PC-9 (cell line): ENCODE measurements at regions not wholly inside any gene's neighbourhood (a gene's known extent, or its start where the extent isn't known, plus 50 kb on each side); places are given as distances from the start of the nearest gene placed in this dataset.
A peak's percentile ranks its signal among the peaks of the same experiment; 100 is the strongest.

Experiments used
- BruUV-seq: library from RNA; stranded (reverse); fragments of 400-500 nt; replicated peaks from 2 replicates; lab custom pipeline; 2021; lab: Mats Ljungman, UMichigan
- CTCF ChIA-PET: fragments of 300-600 bp; sonication (Branson Sonifier 250); formaldehyde crosslinking; loops from one replicate; lab custom pipeline; 2022; ENCODE audit warnings: antibody characterized with exemption; lab: Charles Lee
- POLR2A ChIA-PET: fragments of 300-600 bp; sonication (Branson Sonifier 250); formaldehyde crosslinking; loops from one replicate; lab custom pipeline; 2022; ENCODE audit warnings: antibody characterized with exemption; ENCODE audit not compliant: unreplicated experiment; lab: Charles Lee
- DNase-seq, 2 experiments: peaks; one replicate each; pipeline versions ENCODE4 v3.0.0 to v3.0.0-alpha.2; 2015 to 2022; ENCODE audit warnings: mixed read lengths in 1 of 2
- H2AFZ ChIP-seq: fragments of 200-600 bp; sonication (generic); 2 replicates; pipeline ENCODE4 v1.8.1; 2017; ENCODE audit warnings: antibody characterized with exemption
- H3F3A ChIP-seq: fragments of 200-600 bp; sonication (generic); 2 replicates; pipeline ENCODE4 v1.8.1; 2017; ENCODE audit warnings: antibody characterized with exemption, mild to moderate bottlenecking, low read depth; ENCODE audit not compliant: insufficient read depth
- H3K27ac ChIP-seq: fragments of 200-600 bp; sonication (generic); 2 replicates; pipeline ENCODE4 v1.6.1; 2016; ENCODE audit warnings: mixed run types
- H3K27me3 ChIP-seq: fragments of 200-600 bp; sonication (generic); 2 replicates; pipeline ENCODE4 v1.6.1; 2016; ENCODE audit warnings: low read depth, mixed run types; ENCODE audit not compliant: insufficient read depth
- H3K36me3 ChIP-seq: fragments of 200-600 bp; sonication (generic); 2 replicates; pipeline ENCODE4 v1.6.1; 2016; ENCODE audit warnings: low read depth, mixed run types
- H3K4me1 ChIP-seq: fragments of 200-600 bp; sonication (generic); replicated peaks from 2 replicates; pipeline ENCODE4 v1.6.1; 2016; ENCODE audit warnings: mixed run types; ENCODE audit not compliant: insufficient read depth
- H3K4me2 ChIP-seq: fragments of 200-600 bp; sonication (generic); 2 replicates; pipeline ENCODE4 v1.6.1; 2017; ENCODE audit warnings: mixed run types
- H3K4me3 ChIP-seq: fragments of 200-600 bp; sonication (generic); 2 replicates; pipeline ENCODE4 v1.6.1; 2016; ENCODE audit warnings: mixed run types
- H3K79me2 ChIP-seq: fragments of 200-600 bp; sonication (generic); 2 replicates; pipeline ENCODE4 v1.6.1; 2017; ENCODE audit warnings: low read depth, mixed run types
- H3K9me2 ChIP-seq: fragments of 200-600 bp; sonication (generic); 2 replicates; pipeline ENCODE4 v1.8.1; 2017; ENCODE audit warnings: mild to moderate bottlenecking; ENCODE audit not compliant: insufficient read depth
- H3K9me3 ChIP-seq: fragments of 200-600 bp; sonication (generic); 2 replicates; pipeline ENCODE4 v1.8.1; 2016; ENCODE audit warnings: low read depth; ENCODE audit not compliant: insufficient read depth
- H4K20me1 ChIP-seq: fragments of 200-600 bp; sonication (generic); 2 replicates; pipeline ENCODE4 v1.8.1; 2017; ENCODE audit not compliant: insufficient read depth
- CTCF ChIP-seq: fragments of 200-600 bp; sonication (generic); conservative IDR thresholded peaks from 2 replicates; pipeline ENCODE4 v1.6.1; 2017; ENCODE audit warnings: mixed run types, antibody characterized with exemption, mild to moderate bottlenecking, moderate library complexity
- EZH2 ChIP-seq: fragments of 200-600 bp; sonication (generic); IDR thresholded peaks from 2 replicates; pipeline ENCODE4 v1.8.0; 2017; ENCODE audit warnings: antibody characterized with exemption, low read depth
- intact Hi-C: fragments of 100-400 bp; cut with micrococcal nuclease; formaldehyde crosslinking; loops from one replicate; pipeline ENCODE4 v1.10.0; 2022; ENCODE audit not compliant: unreplicated experiment

GRCh38 chr14:101313268-101313667 lies 248.0 kb upstream of the DIO3 start:
- TF ChIP-seq CTCF (no peak), EZH2 (no peak)
- DNase-seq, result no peak
- Histone ChIP-seq H3K36me3 (no peaks in the 10 kb centered on the region), H3K4me3 (no peak overlapping the region), H3K9me2 (no peaks in the 10 kb centered on the region), H3K9me3 (peaks cover 42% of the 10 kb centered on the region), H2AFZ (no peak overlapping the region), H3K79me2 (no peaks in the 10 kb centered on the region), H4K20me1 (no peaks in the 10 kb centered on the region), H3K4me2 (no peak overlapping the region), H3F3A (peaks cover 16% of the 10 kb centered on the region; the same call in 1 of the 2 replicates), H3K27ac (no peak overlapping the region), H3K4me1 (no peaks in the 10 kb centered on the region), H3K27me3 (no peaks in the 10 kb centered on the region)
- POLR2A ChIA-PET, result no interaction called here
- no TSS peak for BruUV-seq
- intact Hi-C loops, result no loop called here
- CTCF ChIA-PET, result no interaction called here

GRCh38 chr14:101315802-101316296 lies 245.4 kb upstream of the DIO3 start:
- H4K20me1 ChIP-seq, result no peaks in the 10 kb centered on the region
- DNase-seq, result peak in 1 of 2 experiments; percentile 70
- TF ChIP-seq CTCF (no peak), EZH2 (no peak)
- no peaks in the 10 kb centered on the region for H3K36me3 ChIP-seq
- H3K27me3 ChIP-seq, result no peaks in the 10 kb centered on the region
- no TSS peak for BruUV-seq
- no peak overlapping the region for H3K4me3 ChIP-seq
- no peak overlapping the region for H3K4me2 ChIP-seq
- intact Hi-C loops, result no loop called here
- H3K9me2 ChIP-seq, result no peaks in the 10 kb centered on the region
- H3K27ac ChIP-seq, result peak overlapping the region; percentile 60
- ChIA-PET POLR2A (no interaction called here), CTCF (no interaction called here)
- peaks cover 51% of the 10 kb centered on the region for H3K9me3 ChIP-seq
- no peak overlapping the region for H2AFZ ChIP-seq
- peaks cover 16% of the 10 kb centered on the region; the same call in 1 of the 2 replicates for H3F3A ChIP-seq
- no peaks in the 10 kb centered on the region for H3K79me2 ChIP-seq
- H3K4me1 ChIP-seq, result no peaks in the 10 kb centered on the region

- CTCF ChIA-PET, result no interaction called here
Measured at GRCh38 chr14:101318271-101318670, 243.0 kb upstream of the DIO3 start.

More at GRCh38 chr14:101318271-101318670, 243.0 kb upstream of the DIO3 start:
- no peak overlapping the region for H2AFZ ChIP-seq
- no peak for TF ChIP-seq EZH2
- TF ChIP-seq CTCF, result no peak
- no peak overlapping the region for H3K27ac ChIP-seq
- H4K20me1 ChIP-seq, result no peaks in the 10 kb centered on the region
- POLR2A ChIA-PET, result no interaction called here
- no peaks in the 10 kb centered on the region for H3K27me3 ChIP-seq
- DNase-seq, result no peak
- no peaks in the 10 kb centered on the region for H3K79me2 ChIP-seq
- H3K36me3 ChIP-seq, result peaks cover 15% of the 10 kb centered on the region; the same call in 1 of the 2 replicates
- H3K4me1 ChIP-seq, result no peaks in the 10 kb centered on the region
- no peak overlapping the region for H3K4me2 ChIP-seq
- H3K4me3 ChIP-seq, result no peak overlapping the region
- intact Hi-C loops, result no loop called here
- H3K9me2 ChIP-seq, result no peaks in the 10 kb centered on the region
- BruUV-seq, result no TSS peak
- H3K9me3 ChIP-seq, result peaks cover 65% of the 10 kb centered on the region
- H3F3A ChIP-seq, result peaks cover 22% of the 10 kb centered on the region; the same call in 1 of the 2 replicates
